NCI-H1417 (cell line): ENCODE measurements at regions not wholly inside any gene's neighbourhood (a gene's known extent, or its start where the extent isn't known, plus 50 kb on each side); places are given as distances from the start of the nearest gene placed in this dataset.
"Not testable (repeated sequence)": the region's sequence is repeated elsewhere in the genome, so short reads cannot be mapped to it uniquely, and the experiment has no call there.

Source experiments
- DNase-seq, 3 experiments: peaks; one replicate each; lab custom pipeline; 2025; lab: John Stamatoyannopoulos, UW

DNA sequence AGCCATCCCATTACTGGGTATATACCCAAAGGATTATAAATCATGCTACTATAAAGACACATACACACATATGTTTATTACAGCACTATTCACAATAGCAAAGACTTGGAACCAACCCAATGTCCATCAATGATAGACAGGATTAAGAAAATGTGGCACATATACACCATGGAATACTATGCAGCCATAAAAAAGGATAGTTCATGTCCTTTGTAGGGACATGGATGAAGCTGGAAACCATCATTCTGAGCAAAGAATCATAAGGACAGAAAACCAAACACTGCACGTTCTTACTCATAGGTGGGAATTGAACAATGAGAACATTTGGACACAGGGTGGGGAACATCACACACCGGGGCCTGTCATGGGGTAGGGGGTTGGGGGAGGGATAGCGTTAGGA, 60.3 kb upstream of the NMU start:
- DNase-seq, result not testable (repeated sequence)

GRCh38 chr4:55706541-55706940, 70.4 kb upstream of the NMU start:
- no peak for DNase-seq

GRCh38 chr4:55707507-55707906, 71.4 kb upstream of the NMU start:
- DNase-seq, result no peak

DNA sequence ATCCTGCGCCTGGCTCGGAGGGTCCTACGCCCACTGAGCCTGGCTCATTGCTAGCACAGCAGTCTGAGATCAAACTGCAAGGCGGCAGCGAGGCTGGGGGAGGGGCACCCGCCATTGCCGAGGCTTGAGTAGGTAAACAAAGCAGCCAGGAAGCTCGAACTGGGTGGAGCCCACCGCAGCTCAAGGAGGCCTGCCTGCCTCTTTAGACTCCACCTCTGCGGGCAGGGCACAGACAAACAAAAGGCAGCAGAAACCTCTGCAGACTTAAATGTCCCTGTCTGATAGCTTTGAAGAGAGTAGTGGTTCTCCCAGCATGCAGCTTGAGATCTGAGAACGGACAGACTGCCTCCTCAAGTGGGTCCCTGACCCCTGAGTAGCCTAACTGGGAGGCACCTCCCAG, 71.9 kb upstream of the NMU start:
- not testable (repeated sequence) for DNase-seq

- DNase-seq, result not testable (repeated sequence)
Observed at GRCh38 chr4:55712835-55713234, 76.7 kb upstream of the NMU start.

DNA sequence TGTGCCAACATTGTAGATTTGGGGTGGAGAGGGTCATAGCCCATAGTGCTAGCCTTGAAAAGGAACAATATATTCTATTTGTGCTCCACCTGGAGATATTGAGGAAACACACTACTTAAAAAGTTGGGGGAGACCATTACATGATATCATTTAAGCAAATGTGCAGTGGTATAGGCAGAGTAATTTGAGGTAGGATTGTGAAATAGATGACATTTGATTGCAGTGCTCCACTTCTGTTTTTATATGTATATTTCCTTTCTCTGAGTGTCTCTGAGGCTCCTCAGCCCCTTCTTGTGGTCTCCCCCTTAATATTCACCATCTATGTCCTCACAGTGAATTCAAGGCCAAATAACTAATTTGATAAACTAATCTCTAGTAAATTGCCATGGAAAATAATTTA, 85.6 kb upstream of the NMU start:
- no peak for DNase-seq

- DNase-seq, result peak in 2 of 3 experiments; percentile 33 to 64
Observed at GRCh38 chr4:55722132-55722531, 86.0 kb upstream of the NMU start.

- no peak for DNase-seq
Observed at GRCh38 chr4:55723403-55723802, 87.3 kb upstream of the NMU start.

- peak in 1 of 3 experiments; percentile 14 for DNase-seq
Observed at GRCh38 chr4:55725057-55725456, 89.0 kb upstream of the NMU start.

DNA sequence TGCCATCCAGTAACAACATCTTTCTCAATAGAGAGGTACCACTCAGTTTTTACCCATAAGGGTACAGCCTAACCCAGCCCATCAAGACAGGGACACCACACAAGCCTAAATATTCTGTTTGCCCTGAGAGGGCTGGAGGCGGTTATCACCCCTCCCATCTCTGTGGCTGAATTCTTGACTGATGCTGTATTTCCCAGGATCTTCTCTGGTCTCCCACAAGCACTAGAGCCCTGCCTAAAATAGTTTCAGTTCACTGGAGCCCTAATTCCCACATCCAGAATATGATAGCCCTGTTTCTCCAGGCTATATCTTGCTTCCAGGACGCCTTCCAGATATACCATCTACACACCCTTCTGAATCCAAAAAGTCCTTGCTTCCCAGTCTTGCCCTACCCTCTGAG, 91.6 kb upstream of the NMU start:
- no peak for DNase-seq

- no peak for DNase-seq
Observed at GRCh38 chr4:55729351-55730279, 90.0 kb upstream of the EXOC1L start.

- DNase-seq, result no peak
Observed at GRCh38 chr4:55730280-55730931, 89.2 kb upstream of the EXOC1L start.

DNA sequence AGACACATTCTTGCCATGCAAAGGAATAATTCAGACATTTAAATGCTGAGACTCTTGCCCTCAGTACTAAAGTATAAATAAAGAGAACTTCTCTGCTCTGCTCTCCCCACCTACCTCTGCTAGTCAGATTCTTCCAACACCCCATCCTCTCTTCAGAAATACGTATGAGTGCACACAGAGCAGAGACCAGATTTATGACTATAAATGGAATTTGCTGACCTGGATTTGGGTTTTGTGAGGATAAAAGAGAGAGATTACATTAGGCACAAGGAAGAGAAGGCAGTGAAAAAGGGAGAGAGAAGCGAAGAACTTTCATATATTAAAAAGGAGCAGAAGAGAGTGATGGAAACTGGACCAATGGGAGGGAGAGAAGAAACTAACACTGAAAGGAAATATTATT, 87.6 kb upstream of the EXOC1L start:
- no peak for DNase-seq

DNA sequence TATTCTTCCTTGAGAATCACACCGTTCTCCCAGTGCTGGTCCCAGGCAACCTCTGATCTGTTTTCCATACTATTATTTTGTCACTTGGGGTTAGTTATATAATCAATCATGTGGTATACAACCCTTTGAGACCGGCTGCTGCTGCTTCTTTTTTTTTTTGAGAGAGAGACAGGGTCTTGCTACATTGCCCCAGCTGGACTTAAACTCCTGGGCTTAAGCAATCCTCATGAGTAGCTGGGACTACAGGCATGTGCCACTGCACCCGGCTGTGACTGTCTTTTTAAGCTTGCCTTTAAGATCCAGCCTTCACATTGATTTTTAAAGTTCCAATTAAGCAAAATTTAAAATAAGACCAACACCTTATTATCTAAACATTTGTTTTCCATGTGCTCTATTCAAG, 86.7 kb upstream of the EXOC1L start:
- DNase-seq, result no peak

- peak in 1 of 3 experiments; percentile 19 for DNase-seq
Observed at GRCh38 chr4:55733932-55734331, 85.7 kb upstream of the EXOC1L start.

DNA sequence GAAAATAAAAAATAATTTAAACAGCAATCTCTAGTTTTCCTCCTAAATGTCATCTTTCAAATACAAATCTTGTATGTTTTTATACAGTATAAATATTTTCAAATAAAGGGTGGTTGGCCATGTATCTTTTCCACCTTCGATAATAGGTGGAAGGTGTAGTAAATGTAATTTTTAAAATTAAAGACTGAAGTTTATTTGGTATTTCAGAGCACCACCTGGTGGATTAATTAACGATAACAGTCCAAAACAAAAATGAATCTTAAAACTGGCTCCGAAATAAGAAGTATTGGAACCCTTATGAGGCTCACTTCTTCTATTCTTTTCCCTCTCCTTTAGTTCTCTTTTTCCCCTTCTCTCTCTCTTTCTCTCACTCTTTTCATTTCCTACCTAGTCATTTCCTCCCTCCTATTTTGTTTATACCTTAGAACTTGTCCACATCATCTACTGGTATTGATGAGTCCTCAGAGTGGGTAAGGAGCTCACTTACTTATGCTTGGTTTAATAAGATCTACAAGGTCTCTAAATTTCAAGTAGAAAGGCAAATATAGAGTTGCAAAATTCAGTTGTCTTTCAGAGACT, 82.9 kb upstream of the EXOC1L start:
- peak in 2 of 3 experiments; percentile 34 to 52 for DNase-seq

DNA sequence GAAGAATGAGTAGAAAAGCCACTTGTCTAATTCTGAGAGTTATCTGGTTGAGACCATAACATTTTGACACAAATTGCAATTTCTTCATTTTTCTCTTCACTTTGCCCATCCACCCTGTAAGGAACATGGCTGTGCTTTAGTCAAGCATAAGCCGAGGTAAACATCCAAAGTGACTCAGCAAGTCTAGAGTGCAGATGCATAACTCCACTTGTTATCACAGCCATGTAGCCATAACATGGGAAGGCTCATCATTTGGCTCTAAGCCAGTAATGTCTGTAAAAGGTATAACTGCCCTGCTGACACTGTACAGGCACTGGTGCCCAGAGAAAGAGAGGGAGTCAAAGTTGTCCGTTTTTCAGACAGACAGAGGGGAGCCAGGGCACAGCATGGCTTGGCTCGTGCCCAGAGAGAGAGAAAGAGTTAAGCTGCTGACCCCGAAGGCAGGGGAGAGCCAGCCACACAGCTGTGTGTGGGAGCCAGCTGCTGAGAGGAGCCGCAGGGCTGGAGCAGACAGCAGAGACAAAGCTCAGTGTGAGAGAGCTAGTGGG, 76.9 kb upstream of the EXOC1L start:
- no peak for DNase-seq

DNA sequence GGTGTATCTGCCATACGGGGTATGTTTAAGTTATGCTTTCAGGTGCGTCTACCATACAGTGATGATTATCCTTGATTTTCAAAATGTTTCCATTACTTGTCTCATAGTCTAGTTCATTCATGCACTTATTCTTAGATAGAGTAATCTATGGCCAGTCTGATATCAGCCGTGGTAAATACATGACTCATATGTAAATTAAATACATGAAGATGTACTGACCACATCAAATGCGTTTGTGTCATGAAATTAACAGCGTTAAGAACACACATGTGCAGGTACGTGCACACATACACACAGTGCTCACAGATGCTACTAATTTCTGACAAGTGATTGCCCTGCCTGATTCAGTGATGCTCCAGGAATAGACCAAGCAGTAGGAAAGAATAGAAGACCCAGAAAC, 75.2 kb upstream of the EXOC1L start:
- DNase-seq, result no peak

DNA sequence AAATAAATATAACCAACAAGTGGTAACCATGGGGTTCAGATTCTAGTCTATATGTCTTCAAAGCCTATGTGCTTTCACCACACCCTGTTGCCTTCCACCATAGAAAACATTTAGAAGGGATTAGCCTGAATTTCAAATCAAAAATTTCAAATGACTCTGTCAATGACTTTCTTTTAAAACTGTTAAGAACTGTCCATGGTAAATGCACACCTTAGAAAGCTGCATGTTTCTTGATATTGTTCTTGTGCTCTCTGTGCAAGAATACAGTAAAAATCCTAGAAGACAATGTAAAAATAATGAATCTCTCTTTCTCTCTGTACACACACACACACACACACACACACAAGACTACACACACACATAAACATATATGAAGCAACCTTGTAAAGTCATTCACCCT, 74.6 kb upstream of the EXOC1L start:
- no peak for DNase-seq

DNA sequence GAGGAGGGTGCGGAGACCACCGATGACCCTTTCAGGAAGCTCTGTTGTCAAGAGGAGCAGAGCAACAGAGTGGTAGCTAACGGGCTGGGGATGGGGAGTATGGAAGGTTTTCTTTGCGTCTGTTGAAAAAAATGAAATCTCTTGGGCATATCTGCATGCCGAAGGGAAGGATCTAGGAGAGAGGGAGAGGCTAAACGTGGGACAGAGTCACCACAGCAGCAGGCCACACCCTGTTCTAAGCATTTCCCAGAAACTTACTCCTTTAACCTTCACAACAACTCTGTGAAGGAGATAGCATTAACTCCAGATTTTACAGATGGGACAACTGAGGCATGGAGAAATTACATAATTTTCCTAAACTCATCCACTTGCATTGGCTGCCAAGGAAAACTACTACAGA, 71.8 kb upstream of the EXOC1L start:
- DNase-seq, result no peak

- DNase-seq, result no peak
Observed at GRCh38 chr4:55749666-55750065, 69.9 kb upstream of the EXOC1L start.

GRCh38 chr4:55752810-55753209, 66.8 kb upstream of the EXOC1L start:
- DNase-seq, result no peak

- no peak for DNase-seq
Observed at GRCh38 chr4:55753856-55754255, 65.7 kb upstream of the EXOC1L start.
